ENCODE measurements at regions not wholly inside any gene's neighbourhood (a gene's known extent, or its start where the extent isn't known, plus 50 kb on each side); places are given as distances from the start of the nearest gene placed in this dataset.

DNA sequence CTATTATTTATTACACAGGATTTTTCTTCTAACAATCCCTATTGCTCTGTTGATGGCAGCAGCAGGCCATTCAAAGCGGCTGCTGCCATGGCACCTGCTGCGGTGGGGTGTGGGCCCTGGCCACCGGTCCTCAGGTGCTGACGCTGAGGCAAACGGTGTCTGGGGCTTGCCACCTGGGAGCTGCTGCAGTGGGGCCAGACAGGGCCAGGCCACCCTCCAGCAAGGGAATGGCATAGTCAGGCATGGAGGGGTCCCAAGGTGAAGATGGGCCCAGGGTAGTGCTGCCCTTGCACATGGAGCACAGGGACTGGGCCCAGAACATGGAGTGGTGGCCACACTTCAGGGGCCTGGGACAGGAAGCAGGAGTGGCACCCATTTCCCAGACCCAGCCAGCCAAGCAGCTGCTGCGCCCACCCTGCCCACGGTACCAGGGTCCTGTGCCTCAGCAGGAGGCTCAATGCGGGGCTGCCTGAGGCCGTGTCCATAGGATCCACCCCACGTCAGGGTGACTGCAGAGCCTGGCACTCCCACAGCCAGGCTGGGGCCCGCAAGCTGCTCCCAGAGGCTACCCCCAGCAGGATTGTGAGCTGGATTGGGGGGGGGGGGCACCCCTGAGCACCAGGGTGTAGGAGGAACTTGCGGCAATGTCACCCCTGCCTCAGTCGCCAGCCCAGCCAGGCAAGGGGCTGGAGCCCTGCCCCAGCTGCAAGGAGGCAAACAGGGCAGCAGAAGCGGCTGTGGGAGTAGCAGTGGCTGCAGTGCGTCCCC is 53.9 kb upstream of the KRTAP11-1 start:
- Histone ChIP-seq H3K9me2 (no peaks in the 10 kb centered on the region), H3K36me3 (replicated peaks in 1 of 2; ENCODE audit: control insufficient read depth in 1 of 2, insufficient read depth in 2 of 2, low read length in 1 of 2) (no peaks in the 10 kb centered on the region), H3K4me2 (no peak overlapping the region), H3F3A (replicated peaks; ENCODE audit: insufficient read depth) (no peaks in the 10 kb centered on the region), H3K9ac (no peak overlapping the region), H4K20me1 (ENCODE audit: insufficient read depth) (no peaks in the 10 kb centered on the region), H3K27ac (ENCODE audit: low read depth in 2 of 2, low read length in 1 of 2) (no peak overlapping the region), H3K4me3 (ENCODE audit: low read depth in 2 of 2, low read length in 1 of 2) (no peak overlapping the region), H3K9me3 (no peaks in the 10 kb centered on the region), H3K79me2 (ENCODE audit: insufficient read depth) (no peaks in the 10 kb centered on the region), H3K27me3 (ENCODE audit: insufficient read depth) (no peaks in the 10 kb centered on the region; the same call in 1 of the 2 replicates), H3K4me1 (ENCODE audit: control insufficient read depth in 1 of 2, insufficient read depth in 2 of 2, low read depth in 1 of 2, low read length in 1 of 2) (no peaks in the 10 kb centered on the region), H2AFZ (ENCODE audit: low read depth) (no peak overlapping the region)
- TF ChIP-seq RCOR1 (IDR thresholded peaks at IDR 0.05; ENCODE audit: low read length) (no peak), TAF1 (IDR thresholded peaks at IDR 0.05; ENCODE audit: borderline replicate concordance, low read depth, low read length) (no peak), RAD21 (IDR thresholded peaks at IDR 0.05; ENCODE audit: low read length) (no peak), SMC3 (IDR thresholded peaks at IDR 0.05; ENCODE audit: low read depth, low read length) (no peak), EZH2phosphoT487 (IDR thresholded peaks at IDR 0.05; ENCODE audit: borderline replicate concordance, low read depth) (no peak), MAX (IDR thresholded peaks at IDR 0.05; ENCODE audit: low read depth) (no peak), TCF12 (IDR thresholded peaks at IDR 0.05) (no peak), IRF3 (IDR thresholded peaks at IDR 0.05; ENCODE audit: low read depth, low read length) (no peak), CHD2 (IDR thresholded peaks at IDR 0.05; ENCODE audit: low read length, partially characterized antibody) (no peak), GATA2 (CRISPR knock-in tag; IDR thresholded peaks at IDR 0.05) (no peak), REST (IDR thresholded peaks at IDR 0.05; ENCODE audit: low read depth, low read length) (no peak), GABPA (IDR thresholded peaks at IDR 0.05; ENCODE audit: low read depth) (no peak)
- TF ChIP-seq, protein P1, sequence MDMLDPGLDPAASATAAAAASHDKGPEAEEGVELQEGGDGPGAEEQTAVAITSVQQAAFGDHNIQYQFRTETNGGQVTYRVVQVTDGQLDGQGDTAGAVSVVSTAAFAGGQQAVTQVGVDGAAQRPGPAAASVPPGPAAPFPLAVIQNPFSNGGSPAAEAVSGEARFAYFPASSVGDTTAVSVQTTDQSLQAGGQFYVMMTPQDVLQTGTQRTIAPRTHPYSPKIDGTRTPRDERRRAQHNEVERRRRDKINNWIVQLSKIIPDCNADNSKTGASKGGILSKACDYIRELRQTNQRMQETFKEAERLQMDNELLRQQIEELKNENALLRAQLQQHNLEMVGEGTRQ (IDR thresholded peaks at IDR 0.05; ENCODE audit: borderline replicate concordance, low read depth, low read length): no peak
- TF ChIP-seq, protein P2, sequence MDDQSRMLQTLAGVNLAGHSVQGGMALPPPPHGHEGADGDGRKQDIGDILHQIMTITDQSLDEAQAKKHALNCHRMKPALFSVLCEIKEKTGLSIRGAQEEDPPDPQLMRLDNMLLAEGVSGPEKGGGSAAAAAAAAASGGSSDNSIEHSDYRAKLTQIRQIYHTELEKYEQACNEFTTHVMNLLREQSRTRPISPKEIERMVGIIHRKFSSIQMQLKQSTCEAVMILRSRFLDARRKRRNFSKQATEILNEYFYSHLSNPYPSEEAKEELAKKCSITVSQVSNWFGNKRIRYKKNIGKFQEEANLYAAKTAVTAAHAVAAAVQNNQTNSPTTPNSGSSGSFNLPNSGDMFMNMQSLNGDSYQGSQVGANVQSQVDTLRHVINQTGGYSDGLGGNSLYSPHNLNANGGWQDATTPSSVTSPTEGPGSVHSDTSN (IDR thresholded peaks at IDR 0.05): no peak
- DNase-seq: no peak
- POLR2A ChIA-PET: no interaction called here
- CTCF ChIA-PET: no interaction called here
- WGBS (ENCODE audit: low lambda C conversion rate): 17% methylated on average over 5 of the region's 15 CpGs
